Common myeloid progenitor, CD34-positive (primary cell): ENCODE measurements at regions not wholly inside any gene's neighbourhood (a gene's known extent, or its start where the extent isn't known, plus 50 kb on each side); places are given as distances from the start of the nearest gene placed in this dataset.

ENCODE experiments used
- CTCF ChIA-PET: fragments of 350-600 bp; sonication (Branson Sonifier 250); formaldehyde crosslinking; loops from one replicate; lab custom pipeline; 2021; ENCODE audit warnings: antibody characterized with exemption; lab: Charles Lee
- POLR2A ChIA-PET: fragments of 350-600 bp; sonication (Branson Sonifier 250); formaldehyde crosslinking; loops from one replicate; lab custom pipeline; 2021; ENCODE audit warnings: antibody characterized with exemption; lab: Charles Lee
- DNase-seq, 3 donors: peaks; one replicate each; pipeline versions ENCODE4 v3.0.0 to v3.0.0-alpha.2; 2013
- H3K27ac ChIP-seq, 2 experiments: 1 replicate in 1 of 2; 2 replicates in 1 of 2; pipeline ENCODE4 v1.7.0; 2013; ENCODE audit warnings: inconsistent platforms in 2 of 2, low read length in 2 of 2, mild to moderate bottlenecking in 2 of 2, low read depth in 1 of 2, moderate library complexity in 1 of 2; ENCODE audit not compliant: severe bottlenecking in 2 of 2, insufficient read depth in 1 of 2, poor library complexity in 1 of 2
- H3K27me3 ChIP-seq, 5 experiments: replicated peaks in 2 of 5; 1 replicate in 3 of 5; 2 replicates in 2 of 5; pipeline versions ENCODE4 v1.6.1 to v1.7.0; 2013; ENCODE audit warnings: low read length in 4 of 5, mild to moderate bottlenecking in 2 of 5, moderate library complexity in 2 of 5, inconsistent platforms in 1 of 5; ENCODE audit not compliant: insufficient read depth in 5 of 5, control insufficient read depth in 4 of 5
- H3K36me3 ChIP-seq, 4 experiments: 1 replicate in 2 of 4; 2 replicates in 2 of 4; pipeline versions ENCODE4 v1.6.1 to v1.7.0; 2013; ENCODE audit warnings: low read length in 3 of 4, control low read depth in 1 of 4, mild to moderate bottlenecking in 1 of 4; ENCODE audit not compliant: control insufficient read depth in 4 of 4, insufficient read depth in 4 of 4
- H3K4me1 ChIP-seq, 4 experiments: 1 replicate in 3 of 4; 2 replicates in 1 of 4; pipeline versions ENCODE4 v1.6.1 to v1.7.1; 2013; ENCODE audit warnings: low read length in 3 of 4, mild to moderate bottlenecking in 3 of 4, control low read depth in 1 of 4, inconsistent platforms in 1 of 4, moderate library complexity in 1 of 4; ENCODE audit not compliant: control insufficient read depth in 4 of 4, insufficient read depth in 4 of 4; ENCODE audit errors: control extremely low read depth in 1 of 4
- H3K4me3 ChIP-seq, 7 experiments: 1 replicate in 4 of 7; 2 replicates in 3 of 7; pipeline versions ENCODE4 v1.5.1 to v1.7.0; 2013; ENCODE audit warnings: mild to moderate bottlenecking in 7 of 7, low read length in 6 of 7, moderate library complexity in 6 of 7, inconsistent platforms in 2 of 7, low read depth in 2 of 7, control low read depth in 1 of 7; ENCODE audit not compliant: insufficient read depth in 4 of 7, control insufficient read depth in 1 of 7; ENCODE audit errors: extremely low read depth in 1 of 7
- H3K9me3 ChIP-seq, 5 experiments: 1 replicate in 4 of 5; 2 replicates in 1 of 5; pipeline versions ENCODE4 v1.6.1 to v1.7.1; 2013; ENCODE audit warnings: low read length in 4 of 5, mild to moderate bottlenecking in 2 of 5, inconsistent platforms in 1 of 5, low read depth in 1 of 5, moderate library complexity in 1 of 5; ENCODE audit not compliant: control insufficient read depth in 4 of 5, insufficient read depth in 2 of 5; ENCODE audit errors: control extremely low read depth in 1 of 5
- WGBS: methylation state at CpG from one replicate; pipeline ENCODE4 v1.1.5; 2013; ENCODE audit not compliant: insufficient coverage; 5-methylcytosine and 5-hydroxymethylcytosine counted together

DNA sequence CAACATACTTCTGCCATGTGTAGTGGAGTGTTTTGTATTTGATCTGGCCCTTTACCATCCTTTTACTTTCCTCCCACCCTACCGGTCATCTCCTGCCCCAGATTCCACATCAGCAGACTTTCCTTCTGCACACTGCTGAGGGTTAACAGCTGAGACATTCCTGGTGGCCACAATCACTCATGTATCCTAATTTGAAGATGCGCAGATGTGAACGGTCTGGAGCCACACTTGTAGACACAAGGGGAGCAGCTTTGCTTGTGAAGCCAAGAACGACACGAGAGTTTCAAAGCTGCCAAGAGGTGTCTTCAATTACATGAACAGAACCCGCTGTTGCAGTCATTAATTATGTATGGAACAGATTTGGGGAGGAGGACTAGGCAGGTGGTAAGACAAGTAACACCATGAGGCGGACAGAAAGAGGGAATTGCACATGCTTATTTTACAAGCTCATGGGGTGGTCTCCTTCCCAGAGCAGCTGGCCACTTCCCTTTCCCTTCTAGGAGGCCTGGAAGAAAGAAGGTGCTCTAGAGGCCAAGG lies 260.7 kb upstream of the KLHL29 start:
- Histone ChIP-seq H3K27ac (no peak overlapping the region), H3K4me3 (no peak overlapping the region), H3K27me3 (no peaks in the 10 kb centered on the region), H3K36me3 (no peaks in the 10 kb centered on the region), H3K9me3 (peaks cover 0 to 6% (median 3%) of the 10 kb centered on the region in 5 experiments), H3K4me1 (no peaks in the 10 kb centered on the region)
- POLR2A ChIA-PET = no interaction called here
- WGBS = 92% methylated on average over 6 of the region's 7 CpGs
- DNase-seq = no peak
- CTCF ChIA-PET = no interaction called here

DNA sequence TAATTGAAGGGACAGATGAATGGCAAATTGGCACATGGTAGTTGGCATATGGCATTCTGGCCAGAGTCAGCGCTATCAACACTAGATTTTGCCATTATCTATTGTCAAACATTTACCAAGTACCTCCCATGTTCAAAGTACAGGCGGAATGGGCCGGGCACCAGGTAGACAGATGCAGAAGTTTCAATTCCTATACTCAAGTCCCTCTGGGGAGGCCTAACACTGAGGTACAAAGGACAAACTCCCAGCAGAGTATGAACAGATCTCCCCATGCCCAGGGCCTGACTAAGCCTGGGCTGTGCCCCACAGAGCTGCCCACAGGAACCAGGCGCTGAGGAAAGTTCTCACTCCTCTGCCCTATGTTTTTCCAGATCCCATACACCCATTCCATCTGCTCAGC lies 257.5 kb upstream of the KLHL29 start:
- no peaks in the 10 kb centered on the region for H3K27me3 ChIP-seq
- CTCF ChIA-PET = no interaction called here

DNA sequence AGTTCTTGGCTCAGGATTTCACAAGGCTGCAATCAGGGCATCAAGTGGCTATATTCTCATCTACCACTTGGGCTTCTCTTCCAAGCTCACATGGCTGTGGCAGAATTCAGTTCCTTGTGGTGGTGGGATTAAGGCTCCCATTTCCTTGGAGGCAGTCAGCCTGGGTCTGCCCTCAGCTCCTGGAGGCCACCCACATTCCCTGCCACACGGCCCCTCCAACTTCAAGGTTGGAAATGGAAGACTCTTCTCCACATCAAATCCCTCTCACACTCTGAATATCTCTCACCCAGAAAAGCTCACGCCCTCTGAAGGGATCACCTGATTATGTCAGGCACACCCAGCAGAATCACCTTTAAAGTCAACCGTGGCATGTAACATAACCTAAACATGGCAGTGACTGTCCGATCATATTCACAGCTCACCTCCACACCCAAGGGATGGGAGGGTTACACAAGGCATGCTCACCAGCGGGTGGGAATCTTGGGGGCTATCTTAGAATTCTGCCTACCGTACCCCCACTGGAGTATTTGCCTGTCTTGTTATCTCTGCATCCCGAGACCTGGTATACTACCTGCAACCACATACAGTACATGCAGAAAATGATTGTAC lies 256.2 kb upstream of the KLHL29 start:
- CTCF ChIA-PET = interaction anchor here (0.6 kb wide), 1 partner anchor 1052 kb away, joined by 3 read pairs; no protein-coding TSS in a partner anchor
- POLR2A ChIA-PET = no interaction called here
- no peaks in the 10 kb centered on the region for H3K27me3 ChIP-seq
- H3K4me3 ChIP-seq = no peak overlapping the region
- no peaks in the 10 kb centered on the region for H3K36me3 ChIP-seq
- no peak for DNase-seq
- no peaks in the 10 kb centered on the region for H3K4me1 ChIP-seq
- 93% methylated on average over 3 of the region's 7 CpGs for WGBS
- H3K9me3 ChIP-seq = peaks cover 0 to 6% (median 3%) of the 10 kb centered on the region in 5 experiments
- H3K27ac ChIP-seq = no peak overlapping the region

More for the DNA sequence above, 257.5 kb upstream of the KLHL29 start:
- 75% methylated on average over 4 of the region's 4 CpGs for WGBS
- peaks cover 0 to 6% (median 3%) of the 10 kb centered on the region in 5 experiments for H3K9me3 ChIP-seq
- POLR2A ChIA-PET = no interaction called here
- no peak overlapping the region for H3K27ac ChIP-seq
- DNase-seq = no peak
- no peak overlapping the region for H3K4me3 ChIP-seq
- H3K4me1 ChIP-seq = no peaks in the 10 kb centered on the region
- no peaks in the 10 kb centered on the region for H3K36me3 ChIP-seq

DNA sequence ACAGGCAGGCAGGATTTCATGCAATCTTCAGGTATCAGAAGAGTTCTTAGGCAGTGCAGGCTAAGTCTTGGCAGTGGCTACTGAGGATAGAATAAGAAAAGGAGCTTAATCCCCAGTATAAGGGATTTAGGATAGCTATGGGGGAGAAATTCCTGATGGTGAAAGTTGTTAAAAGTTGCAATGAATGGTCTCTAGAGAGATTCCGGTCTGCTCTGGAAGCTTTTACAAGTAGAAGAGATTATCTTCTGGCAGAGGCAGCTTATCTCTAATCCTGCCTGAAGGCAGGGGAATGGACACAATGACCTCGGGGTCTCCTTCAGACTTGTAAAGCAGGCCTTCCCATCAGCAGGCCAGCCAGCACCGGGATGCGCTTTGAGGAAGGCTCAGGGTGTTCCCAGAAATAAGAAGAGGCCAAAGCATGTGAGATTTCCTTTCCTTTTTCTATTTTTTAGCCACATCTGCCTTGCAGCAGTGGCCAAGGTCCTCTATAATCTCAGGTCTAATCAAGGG lies 253.9 kb upstream of the KLHL29 start:
- no peaks in the 10 kb centered on the region for H3K4me1 ChIP-seq
- H3K4me3 ChIP-seq = no peak overlapping the region
- peaks cover 0 to 11% (median 2%) of the 10 kb centered on the region in 5 experiments for H3K27me3 ChIP-seq
- POLR2A ChIA-PET = no interaction called here
- no peak overlapping the region for H3K27ac ChIP-seq
- CTCF ChIA-PET = no interaction called here
- 94% methylated on average over 4 of the region's 4 CpGs for WGBS
- DNase-seq = no peak
- H3K36me3 ChIP-seq = no peaks in the 10 kb centered on the region
- peaks cover 0 to 6% (median 3%) of the 10 kb centered on the region in 5 experiments for H3K9me3 ChIP-seq

DNA sequence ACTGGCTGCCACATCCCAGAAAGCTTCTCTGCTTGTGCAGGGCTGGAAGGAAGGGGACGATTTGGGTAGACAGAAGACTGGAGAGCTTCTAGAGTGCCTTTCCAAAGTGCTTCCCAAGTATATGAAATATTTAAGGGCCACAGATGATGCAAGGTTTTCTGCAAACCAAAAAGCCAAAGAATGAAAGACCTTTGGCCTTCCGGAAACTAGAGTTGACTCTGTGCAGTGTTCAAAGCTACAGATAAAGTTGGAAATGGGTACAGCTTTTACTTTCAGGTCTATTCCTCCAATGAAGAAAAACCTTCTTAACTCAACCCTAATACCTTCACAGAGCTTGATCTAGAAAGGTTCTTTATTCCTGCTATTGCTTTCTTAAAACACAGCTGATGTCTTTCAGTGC lies 253.0 kb upstream of the KLHL29 start:
- peaks cover 0 to 11% (median 2%) of the 10 kb centered on the region in 5 experiments for H3K27me3 ChIP-seq
- no peaks in the 10 kb centered on the region for H3K36me3 ChIP-seq
- 100% methylated on average over 2 of the region's 2 CpGs for WGBS
- no peak for DNase-seq
- no peaks in the 10 kb centered on the region for H3K4me1 ChIP-seq
- POLR2A ChIA-PET = no interaction called here
- H3K9me3 ChIP-seq = peaks cover 0 to 6% (median 3%) of the 10 kb centered on the region in 5 experiments
- CTCF ChIA-PET = no interaction called here
- H3K4me3 ChIP-seq = no peak overlapping the region
- no peak overlapping the region for H3K27ac ChIP-seq

DNA sequence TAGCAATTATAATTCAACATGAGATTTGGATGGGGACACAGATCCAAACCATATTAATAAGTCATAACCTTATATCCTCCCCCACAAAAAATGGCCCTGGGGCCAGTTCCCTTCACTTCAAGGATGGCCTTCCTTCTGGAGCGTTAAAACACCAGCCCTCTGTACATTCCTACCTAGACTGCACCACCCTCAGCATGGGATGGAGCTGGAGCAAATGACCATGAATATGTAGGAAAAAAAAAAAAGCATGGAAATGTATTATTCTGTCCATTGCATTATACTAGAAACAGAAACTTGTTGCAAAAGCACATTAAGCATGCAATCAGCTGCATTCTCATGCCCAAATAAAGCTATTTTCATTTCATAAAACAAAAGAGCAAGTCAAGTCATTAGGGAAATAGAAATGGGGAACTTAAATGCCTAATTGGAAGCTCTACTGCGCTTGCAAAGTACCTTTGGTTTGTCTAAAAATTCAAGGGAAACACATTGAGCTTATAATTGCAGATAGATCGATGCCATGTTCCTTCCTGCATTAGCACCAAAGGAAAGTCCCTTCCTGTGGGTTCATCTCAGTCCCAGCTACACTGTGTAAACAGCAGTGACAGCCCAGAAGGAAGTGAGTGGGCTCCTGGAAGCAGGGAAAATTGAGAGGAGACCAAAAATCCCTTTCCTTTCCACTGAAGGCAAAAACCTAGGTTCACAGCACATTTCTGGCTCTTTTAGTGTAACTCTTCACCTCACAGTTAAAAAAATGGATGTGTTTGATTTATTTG lies 252.0 kb upstream of the KLHL29 start:
- Histone ChIP-seq H3K36me3 (no peaks in the 10 kb centered on the region), H3K27me3 (peaks cover 0 to 11% (median 2%) of the 10 kb centered on the region in 5 experiments), H3K4me1 (no peaks in the 10 kb centered on the region), H3K27ac (no peak overlapping the region), H3K9me3 (peaks cover 0 to 6% (median 3%) of the 10 kb centered on the region in 5 experiments), H3K4me3 (no peak overlapping the region)
- POLR2A ChIA-PET = no interaction called here
- 0% methylated on average over 2 of the region's 3 CpGs for WGBS
- CTCF ChIA-PET = no interaction called here
- no peak for DNase-seq

DNA sequence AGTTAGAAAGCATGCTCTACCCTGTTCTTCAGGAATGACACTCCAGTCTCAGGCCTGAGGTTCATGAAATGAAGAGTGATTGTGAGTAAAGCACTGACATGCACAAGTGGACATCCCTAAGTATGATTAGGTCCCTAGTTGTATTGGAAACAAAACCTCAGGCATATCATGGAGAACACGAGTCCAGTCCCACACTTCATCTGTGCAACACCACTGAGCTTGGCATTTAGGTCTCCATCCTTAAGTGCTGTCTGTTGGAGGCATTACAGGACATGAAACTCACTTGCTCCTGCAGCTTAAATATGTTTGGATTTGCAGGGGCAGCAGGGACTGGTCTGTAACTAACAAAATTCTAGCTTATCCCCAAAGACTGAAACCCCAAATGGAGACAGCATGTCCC lies 250.3 kb upstream of the KLHL29 start:
- Histone ChIP-seq H3K4me1 (no peaks in the 10 kb centered on the region), H3K27me3 (peaks cover 0 to 11% (median 2%) of the 10 kb centered on the region in 5 experiments), H3K36me3 (no peaks in the 10 kb centered on the region), H3K9me3 (no peaks in the 10 kb centered on the region), H3K27ac (no peak overlapping the region), H3K4me3 (no peak overlapping the region)
- no peak for DNase-seq
- ChIA-PET CTCF (no interaction called here), POLR2A (no interaction called here)
- 92% methylated on average over 1 of the region's 1 CpG for WGBS
